AG20443 (cell line): ENCODE measurements at regions not wholly inside any gene's neighbourhood (a gene's known extent, or its start where the extent isn't known, plus 50 kb on each side); places are given as distances from the start of the nearest gene placed in this dataset.

ENCODE experiments used
- DNase-seq: peaks from one replicate; pipeline ENCODE4 v3.0.0; 2012; ENCODE audit warnings: low spot score, mixed read lengths

DNA sequence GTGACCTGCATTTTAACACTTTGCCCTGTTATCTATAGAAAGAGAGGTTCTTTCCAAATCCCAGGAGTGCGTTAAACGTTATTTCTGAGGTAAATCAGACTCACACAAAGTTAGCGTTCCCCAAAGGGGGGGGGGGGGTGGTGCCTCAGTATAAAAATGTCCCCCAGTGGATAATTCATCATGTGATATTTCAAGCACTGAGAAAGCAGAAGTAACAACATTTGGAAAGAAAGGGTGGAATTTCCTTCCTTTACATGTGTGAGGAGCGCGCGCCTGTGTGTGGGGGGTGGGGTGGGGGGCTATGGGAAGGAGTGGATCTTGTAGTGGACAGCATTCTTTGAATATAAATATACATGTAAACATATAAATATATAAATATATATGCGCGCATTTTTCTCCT lies 630.9 kb downstream of the NYAP2 start:
- DNase-seq, result no peak

DNA sequence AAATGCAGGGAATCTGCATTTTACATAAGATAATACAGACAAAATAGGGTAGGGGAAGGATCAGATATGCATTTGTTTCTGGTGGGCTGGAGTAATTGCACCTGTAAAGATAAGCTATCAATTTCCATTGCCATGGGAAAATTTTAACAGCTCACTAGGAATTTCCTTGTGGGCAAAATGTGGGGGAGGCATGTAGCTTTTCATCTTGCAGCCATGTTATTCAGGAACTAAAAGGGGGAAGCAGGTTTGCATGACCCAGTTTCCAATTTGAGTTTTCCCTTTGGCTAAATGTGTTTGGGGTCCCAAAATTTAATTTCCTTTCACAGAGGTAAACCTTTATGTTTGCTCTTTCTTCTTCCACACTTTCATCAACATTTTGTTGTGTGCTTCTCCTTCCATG lies 624.4 kb downstream of the NYAP2 start:
- DNase-seq, result no peak

DNA sequence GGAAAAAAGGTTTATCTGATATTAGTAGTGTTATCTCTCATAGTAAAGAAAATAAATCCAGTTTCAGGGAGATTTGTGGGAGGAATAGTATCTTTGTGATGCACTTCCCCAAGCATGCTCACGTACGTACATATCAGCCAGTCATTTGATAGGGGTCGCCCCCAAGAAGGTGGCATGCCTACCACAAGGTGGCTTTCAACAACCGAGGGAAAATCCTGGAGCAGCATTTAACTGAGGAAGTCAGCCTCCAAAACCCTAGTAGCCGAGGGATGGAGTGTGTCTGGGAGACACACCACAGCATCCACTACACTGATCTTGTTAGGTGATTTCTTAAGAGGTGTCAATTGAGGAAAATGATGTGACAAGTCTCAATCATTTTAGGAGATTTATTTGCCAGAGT lies 623.9 kb downstream of the NYAP2 start:
- DNase-seq, result no peak

GRCh38 chr2:226020956-226021355 lies 621.4 kb downstream of the NYAP2 start:
- DNase-seq, result no peak

- DNase-seq, result no peak
Measured at GRCh38 chr2:226020176-226020575, 620.7 kb downstream of the NYAP2 start.

- no peak for DNase-seq
Measured at GRCh38 chr2:226018641-226019040, 619.1 kb downstream of the NYAP2 start.

DNA sequence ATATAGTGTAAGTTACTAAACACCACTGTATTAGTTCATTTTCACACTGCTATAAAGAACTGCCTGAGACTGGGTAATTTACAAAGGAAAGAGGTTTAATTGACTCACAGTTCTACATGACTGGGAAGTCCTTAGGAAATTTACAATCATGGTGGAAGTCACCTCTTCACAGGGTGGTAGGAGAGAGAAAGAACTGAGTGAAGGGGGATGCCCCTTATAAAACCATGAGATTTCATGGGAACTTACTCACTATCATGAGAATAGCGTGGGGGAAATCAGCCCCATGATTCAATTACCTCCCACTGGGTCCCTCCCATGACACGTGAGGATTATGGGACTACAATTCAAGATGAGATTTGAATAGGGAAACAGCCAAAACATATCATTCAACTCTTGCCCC lies 618.0 kb downstream of the NYAP2 start:
- no peak for DNase-seq

DNA sequence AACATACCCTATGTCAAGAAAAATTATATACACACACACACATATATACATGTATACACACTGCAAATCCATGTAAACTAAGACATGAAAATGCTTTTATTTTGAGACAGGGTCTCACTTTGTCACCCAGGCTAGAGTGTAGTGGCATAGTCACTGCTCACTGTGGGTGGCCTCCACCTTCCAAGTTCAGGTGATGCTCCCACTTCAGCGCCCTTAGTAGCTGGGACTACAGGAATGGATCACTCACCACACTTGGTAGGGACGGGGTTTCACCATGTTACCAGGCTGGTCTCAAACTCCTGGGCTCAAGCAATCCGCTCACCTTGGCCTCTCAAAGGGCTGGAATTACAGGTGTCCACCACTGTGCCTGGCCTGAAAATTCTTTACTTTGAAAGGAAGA lies 617.6 kb downstream of the NYAP2 start:
- DNase-seq, result no peak

DNA sequence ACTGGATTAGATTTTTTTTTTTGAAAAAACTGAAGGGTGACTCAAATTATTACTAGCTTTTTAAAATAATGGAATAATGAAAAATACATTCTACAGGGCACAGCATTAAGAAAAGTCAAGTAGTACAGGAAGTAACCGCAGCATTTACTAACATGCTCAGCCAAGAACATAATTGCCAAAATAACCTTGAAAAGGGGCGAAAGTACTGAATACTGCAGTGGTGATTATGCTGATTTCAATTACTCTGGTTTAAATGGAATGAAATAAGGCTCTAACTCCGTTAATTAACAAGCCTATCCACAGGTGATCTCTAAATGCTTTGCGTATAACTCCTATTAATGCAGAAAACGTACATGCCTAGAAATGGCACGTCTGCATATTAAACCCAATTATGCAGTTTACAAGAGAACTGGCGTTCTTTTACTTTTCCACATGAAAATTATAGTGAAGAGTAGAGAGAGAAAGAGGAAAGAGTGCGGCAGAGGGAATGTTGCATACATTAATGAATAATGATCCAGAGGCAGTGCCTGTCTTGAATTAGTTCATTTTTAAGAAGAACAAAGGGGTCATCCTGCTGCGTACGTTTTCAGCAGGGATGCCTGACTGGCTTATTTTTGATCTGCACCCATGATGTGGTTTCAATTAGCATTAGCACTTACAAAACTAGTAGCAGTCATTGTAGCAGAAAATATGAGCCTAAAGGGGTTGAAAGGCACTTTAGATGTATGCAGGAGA lies 612.4 kb downstream of the NYAP2 start:
- DNase-seq, result no peak

DNA sequence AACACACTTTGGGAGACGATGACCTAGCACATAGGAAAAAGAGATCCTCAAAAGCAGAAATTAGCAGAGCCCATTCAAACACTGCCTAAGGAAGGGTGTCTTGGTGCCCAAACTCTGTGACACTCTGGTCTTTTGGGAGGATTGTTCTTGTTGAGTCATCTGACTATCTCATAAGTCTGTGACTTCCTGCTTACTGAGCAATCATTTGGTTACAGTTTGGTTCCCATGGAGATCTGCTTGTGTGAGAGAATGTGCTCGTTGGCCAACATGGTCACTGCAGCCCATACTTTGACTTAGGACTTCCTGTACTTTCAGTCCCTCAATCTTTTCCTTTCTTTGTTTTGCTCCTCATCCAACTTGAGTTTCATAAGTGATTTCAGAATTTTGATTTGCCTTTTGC lies 602.9 kb downstream of the NYAP2 start:
- DNase-seq, result peak; percentile 77

DNA sequence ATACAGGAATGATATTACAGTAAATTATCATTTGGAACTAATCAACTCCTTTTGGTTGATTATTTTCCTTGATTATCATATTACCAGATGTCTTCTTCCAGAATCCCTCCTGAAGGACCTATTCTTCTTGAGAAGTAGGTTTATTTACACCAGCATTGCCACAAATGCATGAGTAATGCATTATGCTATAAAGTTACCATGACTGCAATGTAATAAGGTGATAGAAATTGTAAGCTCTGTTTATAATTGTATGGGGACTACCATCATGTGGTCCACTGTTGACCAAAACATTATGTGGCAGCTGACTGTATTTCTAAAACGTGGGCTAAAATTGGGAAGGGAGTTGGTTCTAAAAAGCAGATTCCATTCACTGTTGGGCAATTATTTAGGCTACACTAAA lies 602.2 kb downstream of the NYAP2 start:
- no peak for DNase-seq

DNA sequence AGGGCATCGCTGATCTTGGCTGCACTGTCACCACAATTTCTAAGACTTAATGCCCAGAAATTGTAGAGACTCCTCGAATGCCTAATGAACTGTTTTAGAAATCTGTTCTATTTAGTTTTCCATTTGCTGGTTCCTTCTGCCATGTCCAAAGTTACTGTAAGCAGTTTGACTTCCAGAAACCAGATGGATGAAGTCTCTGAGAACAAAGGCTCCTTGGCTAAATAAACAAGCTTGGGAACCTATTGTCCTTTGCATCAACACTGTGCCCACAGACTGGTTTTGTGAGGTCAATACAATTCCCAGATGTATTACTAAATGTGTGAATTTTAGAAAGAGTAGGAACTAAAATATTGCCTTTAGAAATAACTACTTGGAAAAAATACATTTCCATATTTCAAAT lies 600.2 kb downstream of the NYAP2 start:
- no peak for DNase-seq

DNA sequence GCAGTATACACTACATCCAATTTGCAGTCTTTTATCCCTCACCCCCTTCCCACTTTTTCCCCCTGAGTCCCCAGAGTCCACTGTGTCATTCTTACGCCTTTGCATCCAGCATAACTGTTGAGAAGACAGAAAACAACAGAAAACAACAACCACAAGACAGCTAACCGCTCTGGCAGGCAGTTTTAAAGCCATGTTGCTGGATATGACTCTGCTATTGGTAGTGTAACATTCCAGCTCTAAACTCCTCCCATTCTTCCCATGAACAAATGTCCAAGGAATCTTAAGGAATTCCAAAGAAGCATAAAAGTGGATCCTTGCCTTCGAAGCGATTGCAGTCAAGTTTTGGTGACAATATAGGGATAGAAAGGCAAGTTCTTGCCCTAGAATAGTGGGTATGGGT lies 599.1 kb downstream of the NYAP2 start:
- DNase-seq, result no peak

DNA sequence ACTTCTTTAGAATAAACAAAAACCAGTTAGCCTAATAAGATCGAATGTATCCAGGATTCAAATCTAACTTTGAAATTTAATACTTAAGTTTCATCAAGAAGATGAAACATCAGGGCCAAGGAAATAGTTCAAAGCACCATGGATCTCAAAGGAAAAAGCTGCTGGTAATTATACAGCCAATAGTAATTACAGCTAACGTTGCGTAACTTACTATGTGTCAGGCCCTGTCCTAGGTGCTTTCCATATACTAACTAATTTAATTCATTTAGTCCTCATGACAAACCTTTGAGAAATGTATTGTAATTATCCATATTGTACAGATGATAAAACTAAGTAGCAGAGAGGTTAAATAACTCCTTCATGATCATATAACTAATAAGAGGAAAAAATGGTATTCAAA lies 598.6 kb downstream of the NYAP2 start:
- no peak for DNase-seq

GRCh38 chr2:225996462-225996828 lies 596.9 kb downstream of the NYAP2 start:
- DNase-seq, result no peak

DNA sequence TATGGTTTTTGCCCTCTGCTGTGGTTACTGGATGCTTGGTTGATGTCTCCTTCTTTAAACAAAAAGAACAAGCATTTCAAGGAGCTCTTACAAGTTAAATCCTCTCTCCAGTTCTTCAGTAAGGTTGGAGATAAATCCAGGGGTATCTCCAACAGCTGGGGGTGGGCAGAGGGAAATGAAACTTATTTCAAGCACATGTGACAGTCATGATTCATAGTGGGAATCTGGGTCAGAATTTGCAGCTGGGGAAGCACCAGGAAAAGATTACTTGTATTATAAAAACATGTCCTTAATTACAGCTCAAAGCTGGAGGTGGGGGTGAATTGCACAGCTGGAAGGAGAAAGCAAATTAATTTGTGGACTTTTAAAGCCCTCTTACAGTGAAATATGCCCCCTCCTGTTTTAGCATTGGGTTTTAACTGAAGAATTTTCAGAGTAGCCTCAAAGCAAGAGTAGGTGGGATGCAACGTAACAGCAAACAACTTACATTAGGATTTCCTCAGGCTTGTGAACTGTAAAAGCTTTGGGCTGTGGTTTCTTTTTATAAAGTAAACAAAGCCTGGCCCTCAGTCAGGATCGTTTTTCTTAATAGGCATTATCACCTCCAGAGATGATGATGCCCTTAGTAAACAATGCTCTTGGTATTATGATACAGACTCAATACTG lies 596.4 kb downstream of the NYAP2 start:
- peak; percentile 18 for DNase-seq

GRCh38 chr2:225994748-225995405 lies 595.4 kb downstream of the NYAP2 start:
- DNase-seq, result no peak

- DNase-seq, result no peak
Measured at GRCh38 chr2:225993430-225993829, 593.9 kb downstream of the NYAP2 start.

DNA sequence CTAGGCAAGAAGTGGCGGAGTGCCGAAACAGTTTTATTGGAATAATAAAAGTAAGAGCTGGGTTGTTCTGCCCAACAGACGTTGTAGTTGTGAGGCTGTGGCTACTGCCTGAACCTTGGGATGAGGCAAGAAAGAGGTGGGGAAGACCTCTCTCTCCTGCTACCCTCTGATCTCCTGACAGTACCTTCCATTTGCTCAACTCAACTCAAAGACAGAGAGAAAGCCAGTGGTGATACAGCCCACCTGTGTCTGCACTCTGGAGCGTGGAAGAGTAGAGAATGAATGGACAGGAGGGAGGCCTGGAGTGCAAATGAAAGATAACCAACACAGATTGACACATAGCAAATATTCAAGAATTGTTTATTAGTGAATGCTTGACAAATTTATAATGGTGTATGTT lies 590.3 kb downstream of the NYAP2 start:
- no peak for DNase-seq

- DNase-seq, result no peak
Measured at GRCh38 chr2:225980372-225980771, 580.9 kb downstream of the NYAP2 start.

DNA sequence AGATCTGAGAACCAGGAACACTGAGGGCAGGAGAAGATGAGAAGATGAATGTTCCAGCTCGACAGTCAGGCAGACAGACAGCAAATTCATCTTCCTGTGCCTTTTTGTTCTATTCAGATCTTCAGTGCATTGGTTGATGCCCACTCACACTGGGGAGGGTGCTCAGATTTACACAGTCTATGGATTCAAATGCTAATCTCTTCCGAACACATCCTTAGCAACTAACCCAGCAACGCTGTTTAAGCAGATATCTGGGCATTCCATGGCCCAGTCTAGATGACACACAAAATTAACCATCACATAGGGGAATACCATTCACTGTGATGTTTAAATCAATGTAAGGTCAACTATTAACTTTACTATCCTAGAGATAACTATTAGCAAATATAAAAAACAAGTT lies 571.9 kb downstream of the NYAP2 start:
- DNase-seq, result no peak

GRCh38 chr2:225948903-225949302 lies 549.4 kb downstream of the NYAP2 start:
- DNase-seq, result no peak

GRCh38 chr2:225938991-225939390 lies 539.5 kb downstream of the NYAP2 start:
- DNase-seq, result no peak
